HCT116 (cell line): ENCODE measurements at regions not wholly inside any gene's neighbourhood (a gene's known extent, or its start where the extent isn't known, plus 50 kb on each side); places are given as distances from the start of the nearest gene placed in this dataset.

Source experiments
- ATAC-seq: fragments of 200-7000 bp; cut with Tn5 transposase; 2 replicates; pipeline ENCODE4 v1.9.1; 2020; ENCODE audit warnings: mild to moderate bottlenecking, moderate library complexity
- BruUV-seq: library from RNA; stranded (reverse); fragments of 400-500 nt; replicated peaks from 2 replicates; lab custom pipeline; 2021; lab: Mats Ljungman, UMichigan
- CTCF ChIA-PET: fragments of 300-600 bp; sonication (Branson Sonifier 250); formaldehyde crosslinking; loops from one replicate; lab custom pipeline; 2021; ENCODE audit warnings: antibody characterized with exemption; lab: Charles Lee
- POLR2A ChIA-PET: fragments of 300-600, 350-600 bp; sonication (Branson Sonifier 250); formaldehyde crosslinking; loops from one replicate; lab custom pipeline; 2021; ENCODE audit warnings: antibody characterized with exemption; lab: Charles Lee
- RAD21 ChIA-PET, 2 experiments: fragments of 300-600 bp; sonication (Branson Sonifier 250); formaldehyde crosslinking; loops; one replicate each; lab custom pipeline; 2023; ENCODE audit warnings: low total read pairs in 2 of 2; ENCODE audit not compliant: uncharacterized antibody in 2 of 2, unreplicated experiment in 2 of 2, low non-redundant PET in 1 of 2; lab: Charles Lee
- DNase-seq: peaks from one replicate; pipeline ENCODE4 v3.0.0-alpha.2; 2010; ENCODE audit warnings: low read depth, low spot score
- H2AFZ ChIP-seq: fragments of 200-600 bp; shearing (Covaris generic), sonication (generic); 2 replicates; pipeline ENCODE4 v1.6.1; 2017; ENCODE audit warnings: low read depth, mixed run types, mixed read lengths, antibody characterized with exemption, low read length; ENCODE audit not compliant: poor library complexity, severe bottlenecking
- H3K27ac ChIP-seq: 2 replicates; pipeline ENCODE4 v1.5.1; 2012; ENCODE audit warnings: low read depth, low read length
- H3K27me3 ChIP-seq: fragments of 200-600 bp; sonication (generic); 2 replicates; pipeline ENCODE4 v1.6.1; 2016; ENCODE audit warnings: mixed run types, low read length, mixed read lengths; ENCODE audit not compliant: insufficient read depth
- H3K36me3 ChIP-seq, 2 experiments: fragments of 200-500 bp in 1 of 2; fragments of 200-600 bp in 1 of 2; sonication (Bioruptor generic) in 1 of 2; sonication (generic) in 1 of 2; 2 replicates each; pipeline versions ENCODE4 v1.5.1 to v1.6.1; 2014 to 2016; ENCODE audit warnings: low read length in 2 of 2, inconsistent platforms in 1 of 2, mixed read lengths in 1 of 2, mixed run types in 1 of 2; ENCODE audit not compliant: insufficient read depth in 2 of 2, control insufficient read depth in 1 of 2
- H3K4me1 ChIP-seq, 2 experiments: fragments of 200-600 bp in 1 of 2; sonication (generic) in 1 of 2; 2 replicates each; pipeline versions ENCODE4 v1.5.1 to v1.6.1; 2012 to 2017; ENCODE audit warnings: low read length in 2 of 2, inconsistent platforms in 1 of 2, mild to moderate bottlenecking in 1 of 2, mixed read lengths in 1 of 2, mixed run types in 1 of 2, moderate library complexity in 1 of 2; ENCODE audit not compliant: insufficient read depth in 2 of 2, control insufficient read depth in 1 of 2
- H3K4me2 ChIP-seq: fragments of 200-600 bp; sonication (generic); 2 replicates; pipeline ENCODE4 v1.6.1; 2017; ENCODE audit warnings: mixed run types, low read length, mixed read lengths
- H3K4me3 ChIP-seq, 2 experiments: fragments of 200-600 bp in 1 of 2; sonication (generic) in 1 of 2; replicated peaks in 1 of 2; 2 replicates each; pipeline ENCODE4 v1.5.1; 2011 to 2016; ENCODE audit warnings: low read length in 2 of 2, control low read depth in 1 of 2, low read depth in 1 of 2, mild to moderate bottlenecking in 1 of 2, mixed read lengths in 1 of 2, mixed run types in 1 of 2
- H3K79me2 ChIP-seq: fragments of 200-600 bp; sonication (generic); 2 replicates; pipeline ENCODE4 v1.6.1; 2017; ENCODE audit warnings: mild to moderate bottlenecking, mixed run types, low read length, moderate library complexity, mixed read lengths; ENCODE audit not compliant: insufficient read depth
- H3K9ac ChIP-seq: fragments of 200-600 bp; sonication (generic); 2 replicates; pipeline ENCODE4 v1.6.1; 2016; ENCODE audit warnings: low read length, mixed read lengths
- H3K9me2 ChIP-seq: fragments of 200-600 bp; sonication (generic), shearing (Covaris generic); 2 replicates; pipeline ENCODE4 v1.6.1; 2017; ENCODE audit warnings: mixed run types, mild to moderate bottlenecking, moderate library complexity; ENCODE audit not compliant: insufficient read depth
- H3K9me3 ChIP-seq, 2 experiments: fragments of 200-500 bp in 1 of 2; fragments of 200-600 bp in 1 of 2; sonication (Bioruptor generic) in 1 of 2; sonication (generic) in 1 of 2; 2 replicates each; pipeline ENCODE4 v1.6.1; 2014 to 2017; ENCODE audit warnings: low read length in 2 of 2, mixed read lengths in 2 of 2, inconsistent platforms in 1 of 2, low read depth in 1 of 2, mild to moderate bottlenecking in 1 of 2, mixed run types in 1 of 2, moderate library complexity in 1 of 2; ENCODE audit not compliant: control insufficient read depth in 1 of 2, insufficient read depth in 1 of 2
- H4K20me1 ChIP-seq: fragments of 200-600 bp; sonication (generic), shearing (Covaris generic); 2 replicates; pipeline ENCODE4 v1.6.1; 2017; ENCODE audit warnings: mixed run types, mild to moderate bottlenecking, moderate library complexity; ENCODE audit not compliant: insufficient read depth
- ATF3 ChIP-seq: IDR thresholded peaks from 2 replicates; pipeline ENCODE4 v1.6.1; 2012
- CEBPB ChIP-seq: IDR thresholded peaks from 2 replicates; pipeline ENCODE4 v1.6.1; 2012; ENCODE audit warnings: low read depth
- ELF1 ChIP-seq: IDR thresholded peaks from 2 replicates; pipeline ENCODE4 v1.6.1; 2012; ENCODE audit warnings: low read depth, borderline replicate concordance
- FOSL1 ChIP-seq: IDR thresholded peaks from 2 replicates; pipeline ENCODE4 v1.6.1; 2012; ENCODE audit warnings: low read depth
- POLR2A ChIP-seq: IDR thresholded peaks from 2 replicates; pipeline ENCODE4 v1.7.0; 2011; ENCODE audit warnings: borderline replicate concordance; ENCODE audit not compliant: insufficient read depth, insufficient read length; ENCODE audit errors: extremely low read depth
- RAD21 ChIP-seq: IDR thresholded peaks from 2 replicates; pipeline ENCODE4 v1.6.1; 2012; ENCODE audit warnings: low read depth, mild to moderate bottlenecking
- SIN3A ChIP-seq: IDR thresholded peaks from 2 replicates; pipeline ENCODE4 v1.6.1; 2012; ENCODE audit warnings: low read depth
- TCF7L2 ChIP-seq: IDR thresholded peaks from 2 replicates; pipeline ENCODE4 v1.7.0; 2011; ENCODE audit warnings: borderline replicate concordance, inconsistent platforms; ENCODE audit not compliant: insufficient read depth, insufficient read length; ENCODE audit errors: extremely low read depth
- ZBTB33 ChIP-seq: IDR thresholded peaks from 2 replicates; pipeline ENCODE4 v1.6.1; 2011; ENCODE audit warnings: mild to moderate bottlenecking, low read length, moderate library complexity; ENCODE audit not compliant: insufficient replicate concordance; ENCODE audit errors: extremely low read depth
- ZNF274 ChIP-seq: fragments of 200-500 bp; sonication (Bioruptor generic); IDR thresholded peaks from 2 replicates; pipeline ENCODE4 v1.6.1; 2014; ENCODE audit warnings: mild to moderate bottlenecking, low read depth, low read length, inconsistent platforms
- intact Hi-C: fragments of 100-400 bp; cut with micrococcal nuclease; formaldehyde crosslinking; loops from 2 replicates; pipeline ENCODE4 v1.10.0; 2022

DNA sequence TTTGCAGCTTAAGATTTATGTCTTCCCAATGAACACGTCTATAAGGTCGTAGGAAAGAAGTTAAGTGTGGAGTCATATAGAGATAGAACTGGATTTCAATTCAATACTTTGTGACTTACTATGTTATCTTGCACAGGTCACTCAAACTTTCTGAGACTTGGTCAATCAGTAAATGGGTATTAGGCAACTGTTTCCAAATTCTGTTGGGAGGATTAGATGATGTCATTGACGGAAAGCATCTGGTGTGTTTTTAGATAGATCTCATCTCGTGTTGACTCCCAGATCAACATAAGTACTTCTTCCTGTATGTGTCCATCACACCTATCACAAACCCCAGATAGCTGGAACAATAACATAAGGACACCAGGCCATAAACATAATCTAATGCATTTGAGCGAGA is 771.1 kb upstream of the FANCL start (continued):
- no peak for TF ChIP-seq ZNF274
- no peak for TF ChIP-seq RAD21
- no peak for TF ChIP-seq ELF1
- TF ChIP-seq TCF7L2: no peak
- no peak for TF ChIP-seq CEBPB
- no peak for TF ChIP-seq POLR2A

DNA sequence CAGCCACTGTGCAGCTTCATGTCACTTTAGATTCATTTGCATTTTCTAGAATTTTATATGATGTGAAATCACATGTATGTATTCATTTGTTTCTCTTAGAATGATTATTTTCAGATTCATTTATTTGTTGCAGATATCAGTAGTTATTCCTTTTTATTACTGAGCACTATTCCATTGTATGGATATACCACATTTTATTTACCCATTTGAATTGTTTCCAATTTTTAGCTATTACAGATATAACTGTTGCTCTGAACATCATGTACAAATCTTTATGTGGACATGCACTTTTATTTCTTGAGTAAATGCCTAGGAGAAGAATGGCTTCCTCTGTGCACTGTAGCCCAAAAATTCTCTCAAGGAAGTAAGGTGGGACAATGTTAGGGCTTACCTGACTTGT is 767.8 kb upstream of the FANCL start:
- TF ChIP-seq ATF3: no peak
- TF ChIP-seq POLR2A: no peak
- TF ChIP-seq ZBTB33: no peak
- no peak for TF ChIP-seq ELF1
- no peak for TF ChIP-seq SIN3A
- TF ChIP-seq FOSL1: no peak
- no peak for ATAC-seq
- H3K36me3 ChIP-seq: no peaks in the 10 kb centered on the region
- H3K9me3 ChIP-seq: no peaks in the 10 kb centered on the region
- intact Hi-C loops: no loop called here
- ChIA-PET RAD21 (no interaction called here), POLR2A (no interaction called here), CTCF (interaction anchor here (1.2 kb wide), 1 partner anchor 16 kb away, joined by 4 read pairs; no protein-coding TSS in a partner anchor)
- H3K79me2 ChIP-seq: no peaks in the 10 kb centered on the region
- no peaks in the 10 kb centered on the region for H3K4me1 ChIP-seq
- DNase-seq: no peak
- H3K27me3 ChIP-seq: no peaks in the 10 kb centered on the region
- H3K9ac ChIP-seq: no peak overlapping the region
- no peaks in the 10 kb centered on the region for H3K9me2 ChIP-seq
- H3K4me3 ChIP-seq: no peak overlapping the region
- no peaks in the 10 kb centered on the region for H4K20me1 ChIP-seq
- H3K27ac ChIP-seq: no peak overlapping the region
- no TSS peak for BruUV-seq
- no peak overlapping the region for H2AFZ ChIP-seq
- no peak overlapping the region for H3K4me2 ChIP-seq
